AG10803 (cell line): ENCODE measurements at regions not wholly inside any gene's neighbourhood (a gene's known extent, or its start where the extent isn't known, plus 50 kb on each side); places are given as distances from the start of the nearest gene placed in this dataset.

Source experiments
- DNase-seq: peaks from one replicate; pipeline ENCODE4 v3.0.0; 2010; ENCODE audit warnings: low read depth
- H3K4me3 ChIP-seq: 2 replicates; pipeline ENCODE4 v1.5.1; 2011; ENCODE audit warnings: mild to moderate bottlenecking, low read length, control low read depth
- TF ChIP-seq, protein P1 (sequence below): conservative IDR thresholded peaks from 2 replicates; pipeline ENCODE4 v1.5.1; 2011; ENCODE audit warnings: mild to moderate bottlenecking, low read length, control low read depth, inconsistent platforms

DNA sequence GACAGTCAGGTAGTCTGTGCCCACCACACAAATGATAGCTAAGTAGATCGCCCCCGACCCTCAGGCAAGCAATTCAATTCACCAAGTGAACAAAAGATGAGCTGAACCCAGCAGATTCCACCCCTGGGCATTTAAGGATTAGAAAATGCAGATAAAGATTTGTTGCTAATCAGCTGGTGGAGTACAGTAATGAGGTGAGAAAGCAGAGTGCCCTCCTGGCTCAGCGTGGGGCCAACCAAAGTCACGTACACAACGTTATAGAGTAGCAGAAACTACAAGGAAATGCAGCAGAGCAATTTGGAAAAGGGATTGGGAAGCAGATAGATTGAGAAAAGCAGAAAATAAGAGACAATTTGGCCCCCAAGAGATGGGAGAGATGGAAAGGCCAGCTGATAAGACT is 91.2 kb downstream of the SOX9 start:
- H3K4me3 ChIP-seq = no peak overlapping the region
- TF ChIP-seq, protein P1, sequence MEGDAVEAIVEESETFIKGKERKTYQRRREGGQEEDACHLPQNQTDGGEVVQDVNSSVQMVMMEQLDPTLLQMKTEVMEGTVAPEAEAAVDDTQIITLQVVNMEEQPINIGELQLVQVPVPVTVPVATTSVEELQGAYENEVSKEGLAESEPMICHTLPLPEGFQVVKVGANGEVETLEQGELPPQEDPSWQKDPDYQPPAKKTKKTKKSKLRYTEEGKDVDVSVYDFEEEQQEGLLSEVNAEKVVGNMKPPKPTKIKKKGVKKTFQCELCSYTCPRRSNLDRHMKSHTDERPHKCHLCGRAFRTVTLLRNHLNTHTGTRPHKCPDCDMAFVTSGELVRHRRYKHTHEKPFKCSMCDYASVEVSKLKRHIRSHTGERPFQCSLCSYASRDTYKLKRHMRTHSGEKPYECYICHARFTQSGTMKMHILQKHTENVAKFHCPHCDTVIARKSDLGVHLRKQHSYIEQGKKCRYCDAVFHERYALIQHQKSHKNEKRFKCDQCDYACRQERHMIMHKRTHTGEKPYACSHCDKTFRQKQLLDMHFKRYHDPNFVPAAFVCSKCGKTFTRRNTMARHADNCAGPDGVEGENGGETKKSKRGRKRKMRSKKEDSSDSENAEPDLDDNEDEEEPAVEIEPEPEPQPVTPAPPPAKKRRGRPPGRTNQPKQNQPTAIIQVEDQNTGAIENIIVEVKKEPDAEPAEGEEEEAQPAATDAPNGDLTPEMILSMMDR = no peak
- DNase-seq = no peak

DNA sequence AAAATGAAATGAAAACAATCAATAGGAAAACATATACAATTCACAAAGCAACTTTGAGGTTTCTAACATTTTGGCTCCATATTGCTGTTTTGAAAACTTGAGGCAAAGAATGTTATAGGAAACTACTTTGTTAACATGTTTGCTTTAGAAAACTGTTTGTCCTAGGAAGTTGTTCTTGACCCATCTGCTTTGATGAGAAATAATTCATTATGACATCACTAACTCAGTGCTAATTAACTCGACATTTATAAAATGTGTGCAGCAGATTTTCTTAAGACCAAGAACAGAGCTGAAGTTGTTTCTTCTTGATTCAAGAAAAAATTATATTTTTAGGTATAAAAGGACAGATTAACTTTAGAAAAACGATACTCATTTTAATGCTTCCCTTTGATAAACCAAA is 94.7 kb downstream of the SOX9 start:
- no peak overlapping the region for H3K4me3 ChIP-seq
- DNase-seq = no peak
- TF ChIP-seq, protein P1 = no peak

DNA sequence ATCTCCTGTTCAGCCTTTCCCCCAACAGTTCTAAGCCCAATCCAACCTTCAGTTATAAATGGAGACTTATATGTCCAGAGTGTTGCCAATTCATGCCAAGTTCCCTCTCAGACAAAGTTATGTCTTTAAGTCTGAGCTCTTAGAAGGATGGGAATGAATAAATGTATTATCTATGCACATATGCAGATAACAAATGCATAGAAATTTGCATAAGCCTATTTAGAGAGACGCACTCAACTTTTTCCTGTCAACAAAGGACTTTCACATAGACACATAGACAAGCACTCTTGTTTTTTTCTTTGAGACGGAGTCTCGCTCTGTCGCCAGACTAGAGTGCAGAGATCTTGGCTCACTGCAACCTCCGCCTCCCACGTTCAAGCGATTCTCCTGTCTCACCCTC is 95.1 kb downstream of the SOX9 start:
- TF ChIP-seq, protein P1 = no peak
- DNase-seq = no peak
- H3K4me3 ChIP-seq = no peak overlapping the region

DNA sequence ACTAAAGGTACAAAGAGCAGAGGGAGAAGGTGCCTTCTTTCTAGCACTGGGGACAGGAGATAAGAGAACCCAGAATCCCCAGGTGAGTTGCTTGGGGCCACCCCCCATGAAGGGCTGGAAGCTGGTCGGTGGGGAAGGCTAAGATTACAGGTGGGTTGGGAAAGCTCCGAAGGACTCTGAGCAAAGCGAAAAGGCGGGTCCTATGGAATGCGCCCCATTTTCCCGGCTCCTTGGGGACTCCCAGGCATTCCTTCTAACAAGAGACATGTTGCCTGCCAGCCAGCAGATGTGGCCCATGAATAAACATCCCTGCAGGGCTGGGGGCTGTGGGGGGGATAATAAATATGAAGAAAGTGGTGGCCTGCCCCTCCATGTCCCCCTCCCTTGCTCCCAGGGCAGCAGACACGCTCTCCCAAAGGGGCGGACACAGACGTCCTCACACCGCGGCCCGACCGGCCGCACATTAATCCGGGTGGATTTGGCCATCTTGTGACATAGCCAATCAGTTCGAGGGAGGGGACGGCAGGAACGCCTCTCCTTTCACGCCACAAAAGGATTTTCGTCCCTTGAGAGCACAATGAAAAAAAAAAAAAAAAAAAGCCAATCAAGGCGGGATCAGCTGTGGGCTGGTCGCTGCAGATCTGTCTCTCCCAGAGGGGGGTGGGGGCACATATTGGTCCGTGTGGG is 98.5 kb downstream of the SOX9 start:
- no peak overlapping the region for H3K4me3 ChIP-seq
- DNase-seq = no peak
- TF ChIP-seq, protein P1 = no peak

DNA sequence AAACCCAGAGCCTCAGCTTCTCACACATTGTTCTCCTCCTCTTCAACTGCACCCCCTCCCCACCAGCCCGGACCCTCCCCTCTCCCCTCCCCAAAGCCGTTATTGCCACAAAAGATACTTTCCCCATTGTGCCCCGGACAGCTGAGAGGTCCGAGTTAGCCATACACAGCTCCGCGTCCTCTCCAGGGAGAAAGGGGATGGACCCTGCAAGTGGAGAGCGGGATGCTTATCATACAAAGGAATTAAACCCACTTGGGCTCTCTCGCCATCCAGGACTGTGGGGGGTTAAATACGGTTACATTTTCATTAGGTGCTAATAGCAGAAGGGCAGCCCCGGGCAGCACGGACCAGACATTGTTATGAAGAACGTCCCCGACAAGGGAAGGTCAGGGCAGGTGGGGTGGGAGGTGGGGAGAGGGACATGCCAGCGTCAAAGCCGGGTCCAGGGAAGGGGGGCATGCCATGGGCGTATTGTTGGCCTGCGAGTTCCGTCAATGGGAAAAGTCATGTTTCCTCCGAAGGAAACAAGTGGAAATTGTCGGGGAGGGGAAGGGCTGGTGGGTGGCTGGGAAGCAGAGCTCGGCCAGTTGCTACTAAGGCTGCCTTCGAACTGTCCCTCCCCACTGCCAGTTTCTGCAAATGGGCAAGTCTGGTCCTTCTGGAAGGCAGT is 99.1 kb downstream of the SOX9 start:
- no peak overlapping the region for H3K4me3 ChIP-seq
- no peak for DNase-seq
- TF ChIP-seq, protein P1 = no peak

DNA sequence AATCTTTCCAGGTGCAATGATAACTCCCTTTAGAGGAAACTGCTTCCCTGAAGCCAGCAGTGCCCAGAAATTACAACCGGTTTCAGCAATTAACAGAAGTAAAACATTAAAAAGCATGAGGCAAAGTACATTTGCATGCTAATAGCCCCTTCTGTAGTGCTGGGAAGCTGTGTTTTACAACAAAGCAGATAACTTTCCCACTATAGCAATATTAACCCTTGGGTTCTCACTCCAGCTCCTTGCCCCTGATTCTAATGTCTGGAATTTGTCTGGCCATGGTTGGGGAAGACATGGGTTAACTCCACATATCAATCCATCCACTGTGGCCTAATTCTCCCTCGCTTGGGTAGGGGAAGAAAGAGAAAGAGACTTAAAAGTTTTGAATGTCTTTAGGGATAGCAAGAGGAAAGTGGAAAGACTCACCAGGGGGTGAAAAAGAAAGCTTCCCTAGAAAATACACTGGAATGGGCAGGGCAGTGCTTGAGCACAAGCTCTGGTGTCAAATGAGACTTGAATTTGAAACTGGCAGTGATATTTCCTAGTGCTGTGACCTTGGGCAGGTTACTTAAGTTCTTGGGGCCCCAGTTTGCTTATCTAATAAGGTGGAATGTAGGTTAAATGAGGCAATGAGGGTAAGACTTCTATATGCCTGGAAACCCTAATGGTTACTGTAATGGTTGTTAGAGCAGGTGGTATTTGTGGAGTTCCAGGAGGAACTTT is 102.0 kb downstream of the SOX9 start:
- DNase-seq = no peak
- TF ChIP-seq, protein P1 = no peak
- no peak overlapping the region for H3K4me3 ChIP-seq
